ENCODE measurements at regions not wholly inside any gene's neighbourhood (a gene's known extent, or its start where the extent isn't known, plus 50 kb on each side); places are given as distances from the start of the nearest gene placed in this dataset.

GRCh38 chr7:26457696-26458327 is 166.2 kb downstream of the SNX10 start:
- FAIRE-seq (no peak), DNase-seq (ENCODE audit: insufficient read length, low spot score) (no peak)

GRCh38 chr7:26458466-26459145 is 166.9 kb downstream of the SNX10 start:
- FAIRE-seq (no peak), DNase-seq (ENCODE audit: insufficient read length, low spot score) (no peak)

- FAIRE-seq (no peak), DNase-seq (ENCODE audit: insufficient read length, low spot score) (no peak)
Measured at GRCh38 chr7:26459540-26460193, 168.0 kb downstream of the SNX10 start.

GRCh38 chr7:26460351-26461085 is 168.9 kb downstream of the SNX10 start:
- no peak for DNase-seq (ENCODE audit: insufficient read length, low spot score)
- no peak for FAIRE-seq

GRCh38 chr7:26461518-26461917 is 169.9 kb downstream of the SNX10 start:
- DNase-seq (ENCODE audit: insufficient read length, low spot score) (no peak), FAIRE-seq (no peak)

- DNase-seq (ENCODE audit: insufficient read length, low spot score) (no peak), FAIRE-seq (no peak)
Measured at GRCh38 chr7:26466007-26466406, 174.3 kb downstream of the SNX10 start.

- DNase-seq (ENCODE audit: insufficient read length, low spot score) (no peak), FAIRE-seq (no peak)
Measured at GRCh38 chr7:26467104-26467503, 175.4 kb downstream of the SNX10 start.

- DNase-seq (ENCODE audit: insufficient read length, low spot score) = no peak
- no peak for FAIRE-seq
Measured at GRCh38 chr7:26467541-26467940, 175.9 kb downstream of the SNX10 start.

GRCh38 chr7:26468625-26469024 is 177.0 kb downstream of the SNX10 start:
- no peak for DNase-seq (ENCODE audit: insufficient read length, low spot score)
- FAIRE-seq = no peak

- DNase-seq (ENCODE audit: insufficient read length, low spot score) (no peak), FAIRE-seq (no peak)
Measured at GRCh38 chr7:26469188-26469587, 177.5 kb downstream of the SNX10 start.

- FAIRE-seq (no peak), DNase-seq (ENCODE audit: insufficient read length, low spot score) (no peak)
Measured at GRCh38 chr7:26470691-26471090, 179.0 kb downstream of the SNX10 start.

- no peak for FAIRE-seq
- no peak for DNase-seq (ENCODE audit: insufficient read length, low spot score)
Measured at GRCh38 chr7:26471306-26472075, 179.8 kb downstream of the SNX10 start.

GRCh38 chr7:26472971-26473370 is 181.3 kb downstream of the SNX10 start:
- no peak for FAIRE-seq
- no peak for DNase-seq (ENCODE audit: insufficient read length, low spot score)

GRCh38 chr7:26476271-26476670 is 184.6 kb downstream of the SNX10 start:
- no peak for DNase-seq (ENCODE audit: insufficient read length, low spot score)

GRCh38 chr7:26477381-26477990 is 185.8 kb downstream of the SNX10 start:
- FAIRE-seq = no peak
- no peak for DNase-seq (ENCODE audit: insufficient read length, low spot score)

More at GRCh38 chr7:26476271-26476670, 184.6 kb downstream of the SNX10 start:
- FAIRE-seq = no peak

GRCh38 chr7:26478550-26478949 is 186.9 kb downstream of the SNX10 start:
- no peak for FAIRE-seq
- DNase-seq (ENCODE audit: insufficient read length, low spot score) = no peak

GRCh38 chr7:26479581-26479980 is 187.9 kb downstream of the SNX10 start:
- no peak for FAIRE-seq
- DNase-seq (ENCODE audit: insufficient read length, low spot score) = no peak

GRCh38 chr7:26480156-26480555 is 188.5 kb downstream of the SNX10 start:
- FAIRE-seq = no peak
- DNase-seq (ENCODE audit: insufficient read length, low spot score) = no peak

- FAIRE-seq (no peak), DNase-seq (ENCODE audit: insufficient read length, low spot score) (no peak)
Measured at GRCh38 chr7:26482927-26483326, 191.3 kb downstream of the SNX10 start.

GRCh38 chr7:26483843-26484242 is 192.2 kb downstream of the SNX10 start:
- DNase-seq (ENCODE audit: insufficient read length, low spot score) (no peak), FAIRE-seq (no peak)
